GM12878 (cell line): ENCODE measurements at regions not wholly inside any gene's neighbourhood (a gene's known extent, or its start where the extent isn't known, plus 50 kb on each side); places are given as distances from the start of the nearest gene placed in this dataset.

ENCODE experiments used
- ATAC-seq: fragments of 200-7000 bp; cut with Tn5 transposase; 3 replicates; pipeline ENCODE4 v1.9.1; 2020; ENCODE audit warnings: mild to moderate bottlenecking, moderate library complexity
- BruUV-seq: library from RNA; stranded (reverse); fragments of 400-500 nt; replicated peaks from 2 replicates; lab custom pipeline; 2021; lab: Mats Ljungman, UMichigan
- CTCF ChIA-PET: fragments of 300-600 bp; sonication (Branson Sonifier 250); formaldehyde crosslinking; extraction: SDS; loops from one replicate; lab custom pipeline; 2021; ENCODE audit warnings: inconsistent platforms; lab: Yijun Ruan, JAX
- POLR2A ChIA-PET: fragments of 350-600 bp; formaldehyde crosslinking; extraction: SDS; loops from one replicate; lab custom pipeline; 2021; ENCODE audit warnings: inconsistent platforms; lab: Charles Lee
- RAD21 ChIA-PET: fragments of 300-600 bp; sonication (Branson Sonifier 250); formaldehyde crosslinking; loops from one replicate; lab custom pipeline; 2023; ENCODE audit warnings: antibody characterized with exemption; ENCODE audit not compliant: unreplicated experiment; lab: Charles Lee
- SMC1A ChIA-PET: fragments of 300-600 bp; sonication (Branson Sonifier 250); formaldehyde crosslinking; loops from one replicate; lab custom pipeline; 2023; ENCODE audit not compliant: unreplicated experiment, uncharacterized antibody; lab: Charles Lee
- DNase-seq: peaks from one replicate; pipeline ENCODE4 v3.0.0-alpha.2; 2011; ENCODE audit warnings: low read depth, low spot score
- FAIRE-seq: peaks from 3 replicates; lab custom pipeline; 2011; peaks lifted over from hg19 to GRCh38; lab: Jason Lieb, UNC
- H2AFZ ChIP-seq: 2 replicates; pipeline ENCODE4 v1.6.0; 2011; ENCODE audit warnings: low read depth, low read length, control low read depth; ENCODE audit not compliant: control insufficient read depth
- H3K27ac ChIP-seq: 2 replicates; pipeline ENCODE4 v1.5.1; 2011; ENCODE audit warnings: control low read depth; ENCODE audit not compliant: control insufficient read depth, insufficient read depth
- H3K27me3 ChIP-seq, 2 experiments: replicated peaks in 1 of 2; 2 replicates each; pipeline versions ENCODE4 v1.6.0 to v1.6.1; 2011; ENCODE audit warnings: low read length in 1 of 2; ENCODE audit not compliant: control insufficient read depth in 2 of 2, insufficient read depth in 2 of 2
- H3K36me3 ChIP-seq, 2 experiments: 2 replicates each; pipeline ENCODE4 v1.5.1; 2011; ENCODE audit warnings: low read length in 1 of 2; ENCODE audit not compliant: control insufficient read depth in 2 of 2, insufficient read depth in 2 of 2
- H3K4me1 ChIP-seq: 2 replicates; pipeline ENCODE4 v1.6.1; 2011; ENCODE audit warnings: mild to moderate bottlenecking, low read length, moderate library complexity, mixed read lengths; ENCODE audit not compliant: control insufficient read depth, insufficient read depth
- H3K4me2 ChIP-seq: 2 replicates; pipeline ENCODE4 v1.6.0; 2011; ENCODE audit warnings: control low read depth; ENCODE audit not compliant: control insufficient read depth, insufficient read depth
- H3K4me3 ChIP-seq: fragments of 200-600 bp; sonication (generic); 2 replicates; pipeline ENCODE4 v1.5.1; 2016
- H3K79me2 ChIP-seq: 2 replicates; pipeline ENCODE4 v1.6.0; 2011; ENCODE audit warnings: low read length; ENCODE audit not compliant: control insufficient read depth, insufficient read depth
- H3K9ac ChIP-seq: 2 replicates; pipeline ENCODE4 v1.8.0; 2011; ENCODE audit warnings: low read length, control low read depth, mixed read lengths; ENCODE audit not compliant: control insufficient read depth, insufficient read depth
- H3K9me3 ChIP-seq: replicated peaks from 3 replicates; pipeline ENCODE4 v1.5.1; 2011; ENCODE audit warnings: mild to moderate bottlenecking, low read length; ENCODE audit not compliant: control insufficient read depth, insufficient read depth
- H4K20me1 ChIP-seq: 2 replicates; pipeline ENCODE4 v1.6.0; 2011; ENCODE audit not compliant: control insufficient read depth, insufficient read depth
- ETV6 ChIP-seq, 2 experiments: fragments of 450-650 bp in 1 of 2; IDR thresholded peaks in 1 of 2; conservative IDR thresholded peaks in 1 of 2; 2 replicates each; pipeline ENCODE4 v1.6.1; 2014; ENCODE audit warnings: antibody characterized with exemption in 1 of 2, borderline replicate concordance in 1 of 2, low read depth in 1 of 2, mild to moderate bottlenecking in 1 of 2, moderate library complexity in 1 of 2
- FOS ChIP-seq: IDR thresholded peaks from 3 replicates; pipeline ENCODE4 v1.6.1; 2011; ENCODE audit warnings: borderline replicate concordance; ENCODE audit not compliant: insufficient read length; ENCODE audit errors: extremely low read depth
- IKZF2 ChIP-seq, 2 experiments: fragments of 450-650 bp; IDR thresholded peaks; 2 replicates each; pipeline ENCODE4 v1.6.1; 2017; ENCODE audit warnings: mild to moderate bottlenecking in 2 of 2, moderate library complexity in 2 of 2
- IRF5 ChIP-seq: fragments of 450-650 bp; IDR thresholded peaks from 2 replicates; pipeline ENCODE4 v1.6.1; 2017; ENCODE audit warnings: borderline replicate concordance
- JUNB ChIP-seq: IDR thresholded peaks from 2 replicates; pipeline ENCODE4 v1.6.1; 2016; ENCODE audit warnings: antibody characterized with exemption, mild to moderate bottlenecking
- JUND ChIP-seq: IDR thresholded peaks from 2 replicates; pipeline ENCODE4 v1.6.1; 2012; ENCODE audit warnings: low read depth, mild to moderate bottlenecking, low read length, improper control_type of control experiment, moderate library complexity
- KAT2A ChIP-seq: conservative IDR thresholded peaks from 2 replicates; pipeline ENCODE4 v1.6.1; 2011; ENCODE audit warnings: low read depth, low read length; ENCODE audit not compliant: control insufficient read depth
- MYC ChIP-seq: IDR thresholded peaks from 2 replicates; pipeline ENCODE4 v1.6.1; 2011; ENCODE audit warnings: mild to moderate bottlenecking, low read length, moderate library complexity, inconsistent platforms; ENCODE audit not compliant: insufficient read depth, insufficient replicate concordance, insufficient read length, severe bottlenecking
- NR2C1 ChIP-seq: fragments of 450-650 bp; IDR thresholded peaks from 2 replicates; pipeline ENCODE4 v1.6.1; 2017; ENCODE audit warnings: antibody characterized with exemption, mild to moderate bottlenecking, moderate library complexity
- PBX3 ChIP-seq: IDR thresholded peaks from 2 replicates; pipeline ENCODE4 v1.6.1; 2011; ENCODE audit warnings: mild to moderate bottlenecking, low read depth, low read length, moderate library complexity; ENCODE audit not compliant: insufficient replicate concordance
- PML ChIP-seq: IDR thresholded peaks from 2 replicates; pipeline ENCODE4 v1.6.1; 2012; ENCODE audit warnings: low read length, inconsistent platforms
- SMAD5 ChIP-seq: IDR thresholded peaks from 2 replicates; pipeline ENCODE4 v1.6.1; 2016; ENCODE audit warnings: antibody characterized with exemption, low read depth
- TAF1 ChIP-seq: IDR thresholded peaks from 2 replicates; pipeline ENCODE4 v1.6.1; 2011; ENCODE audit warnings: mild to moderate bottlenecking, low read depth, low read length, borderline replicate concordance
- TBL1XR1 ChIP-seq: IDR thresholded peaks from 2 replicates; pipeline ENCODE4 v1.6.1; 2012; ENCODE audit warnings: low read depth, low read length, improper control_type of control experiment
- WGBS: methylation state at CpG from one replicate; pipeline ENCODE4 v1.1.6; 2016; ENCODE audit warnings: low lambda C conversion rate; ENCODE audit not compliant: insufficient replicate concordance, insufficient coverage; ENCODE audit errors: missing lambda C conversion rate; 5-methylcytosine and 5-hydroxymethylcytosine counted together
- in situ Hi-C: fragments of 300-500 bp; cut with MboI; formaldehyde crosslinking; loops from 9 replicates; pipeline ENCODE4 v1.14.3; 2018; ENCODE audit warnings: mixed read lengths
- intact Hi-C: fragments of 100-400 bp; cut with micrococcal nuclease; formaldehyde crosslinking; loops from one replicate; pipeline ENCODE4 v1.14.2; 2022; ENCODE audit not compliant: unreplicated experiment

GRCh38 chr11:92423115-92424034 is 198.8 kb downstream of the FAT3 start:
- ChIA-PET POLR2A (no interaction called here), SMC1A (no interaction called here), RAD21 (no interaction called here), CTCF (no interaction called here)
- Histone ChIP-seq H3K27ac (no peak overlapping the region), H3K4me2 (no peak overlapping the region), H2AFZ (no peak overlapping the region), H3K9ac (no peak overlapping the region), H4K20me1 (no peaks in the 10 kb centered on the region), H3K79me2 (no peaks in the 10 kb centered on the region), H3K9me3 (no peaks in the 10 kb centered on the region), H3K27me3 (no peaks in the 10 kb centered on the region), H3K4me1 (no peaks in the 10 kb centered on the region), H3K4me3 (no peak overlapping the region), H3K36me3 (no peaks in the 10 kb centered on the region)
- FAIRE-seq (no peak), DNase-seq (no peak), ATAC-seq (no peak)
- 18% methylated on average over 6 of the region's 6 CpGs for WGBS
- TF ChIP-seq TBL1XR1, result no peak
- TF ChIP-seq ETV6 (conservative IDR thresholded peaks at IDR 0.05 in 1 of 2, IDR thresholded peaks at IDR 0.05 in 1 of 2; ENCODE audit: borderline replicate concordance in 1 of 2, low read depth in 1 of 2), result no peak
- TF ChIP-seq PBX3, result no peak
- TF ChIP-seq IKZF2 (IDR thresholded peaks at IDR 0.05), result no peak
- TF ChIP-seq NR2C1, result no peak
- intact Hi-C loops (no loop called here), in situ Hi-C loops (no loop called here)
- BruUV-seq, result no TSS peak

- ATAC-seq (no peak), DNase-seq (no peak), FAIRE-seq (no peak)
- Histone ChIP-seq H3K4me2 (no peak overlapping the region), H3K27ac (no peak overlapping the region), H3K4me1 (no peaks in the 10 kb centered on the region), H3K79me2 (no peaks in the 10 kb centered on the region), H3K9me3 (no peaks in the 10 kb centered on the region), H3K9ac (no peak overlapping the region), H3K36me3 (no peaks in the 10 kb centered on the region), H3K4me3 (no peak overlapping the region), H2AFZ (no peak overlapping the region), H3K27me3 (no peaks in the 10 kb centered on the region), H4K20me1 (no peaks in the 10 kb centered on the region)
- no TSS peak for BruUV-seq
- SMC1A ChIA-PET, result no interaction called here
- intact Hi-C loops (no loop called here), in situ Hi-C loops (no loop called here)
- TF ChIP-seq JUND, result no peak
- no peak for TF ChIP-seq IRF5
- no peak for TF ChIP-seq FOS
- TF ChIP-seq PML, result no peak
- no peak for TF ChIP-seq JUNB
- TF ChIP-seq KAT2A, result no peak
- TF ChIP-seq TAF1, result no peak
- no peak for TF ChIP-seq MYC
- no peak for TF ChIP-seq SMAD5
- RAD21 ChIA-PET, result no interaction called here
- POLR2A ChIA-PET, result no interaction called here
- CTCF ChIA-PET, result no interaction called here
Observed at GRCh38 chr11:92424281-92424680, 199.7 kb downstream of the FAT3 start.
